CD14-positive monocyte (primary cell): ENCODE measurements at regions not wholly inside any gene's neighbourhood (a gene's known extent, or its start where the extent isn't known, plus 50 kb on each side); places are given as distances from the start of the nearest gene placed in this dataset.
"Not testable (repeated sequence)": the region's sequence is repeated elsewhere in the genome, so short reads cannot be mapped to it uniquely, and the experiment has no call there.

ENCODE experiments used
- DNase-seq, 3 donors: peaks; one replicate each; pipeline ENCODE4 v3.0.0-alpha.2; 2011 to 2022
- H2AFZ ChIP-seq: 2 replicates; pipeline ENCODE4 v1.6.0; 2012; ENCODE audit warnings: mild to moderate bottlenecking, low read depth, low read length, inconsistent platforms; ENCODE audit not compliant: insufficient read depth, poor library complexity, severe bottlenecking
- H3K27ac ChIP-seq, 2 donors: 1 replicate in 1 of 2; 2 replicates in 1 of 2; pipeline ENCODE4 v1.5.1; 2012 to 2013; ENCODE audit warnings: low read length in 2 of 2, control low read depth in 1 of 2, inconsistent platforms in 1 of 2, low read depth in 1 of 2, mild to moderate bottlenecking in 1 of 2
- H3K27me3 ChIP-seq, 2 donors: one replicate each; pipeline versions ENCODE4 v1.6.0 to v1.6.1; 2011 to 2013; ENCODE audit warnings: low read length in 2 of 2; ENCODE audit not compliant: control insufficient read depth in 2 of 2, insufficient read depth in 2 of 2
- H3K36me3 ChIP-seq, 2 donors: replicated peaks in 1 of 2; 1 replicate in 1 of 2; 2 replicates in 1 of 2; pipeline versions ENCODE4 v1.5.1 to v1.6.1; 2012 to 2013; ENCODE audit warnings: low read length in 2 of 2, control low read depth in 1 of 2, inconsistent platforms in 1 of 2, mild to moderate bottlenecking in 1 of 2; ENCODE audit not compliant: insufficient read depth in 2 of 2, control insufficient read depth in 1 of 2
- H3K4me1 ChIP-seq, 2 donors: 1 replicate in 1 of 2; 2 replicates in 1 of 2; pipeline versions ENCODE4 v1.5.1 to v1.6.1; 2012 to 2013; ENCODE audit warnings: low read length in 2 of 2, control low read depth in 1 of 2, inconsistent platforms in 1 of 2, mild to moderate bottlenecking in 1 of 2, moderate library complexity in 1 of 2; ENCODE audit not compliant: insufficient read depth in 2 of 2, control insufficient read depth in 1 of 2
- H3K4me2 ChIP-seq: replicated peaks from 2 replicates; pipeline ENCODE3; 2012; ENCODE audit warnings: low read length, moderate library complexity, mild to moderate bottlenecking; ENCODE audit not compliant: poor library complexity, severe bottlenecking; ENCODE audit errors: extremely low read depth
- H3K4me3 ChIP-seq, 3 experiments: fragments of 200-600 bp in 1 of 3; sonication (generic) in 1 of 3; replicated peaks in 1 of 3; 1 replicate in 2 of 3; 2 replicates in 1 of 3; pipeline ENCODE4 v1.5.1; 2011 to 2013; ENCODE audit warnings: low read length in 3 of 3, mild to moderate bottlenecking in 3 of 3, control low read depth in 2 of 3, low read depth in 2 of 3, inconsistent platforms in 1 of 3, moderate library complexity in 1 of 3
- H3K79me2 ChIP-seq: 2 replicates; pipeline ENCODE4 v1.6.0; 2012; ENCODE audit warnings: mild to moderate bottlenecking, control low read depth, inconsistent platforms, low read length, moderate library complexity; ENCODE audit not compliant: insufficient read depth
- H3K9ac ChIP-seq: 2 replicates; pipeline ENCODE4 v1.6.0; 2017; ENCODE audit warnings: low read length, mild to moderate bottlenecking; ENCODE audit not compliant: insufficient read depth, poor library complexity, severe bottlenecking
- H3K9me3 ChIP-seq, 2 donors: replicated peaks in 1 of 2; 1 replicate in 1 of 2; 2 replicates in 1 of 2; pipeline versions ENCODE4 v1.5.1 to v1.6.1; 2012 to 2013; ENCODE audit warnings: low read length in 2 of 2, control low read depth in 1 of 2; ENCODE audit not compliant: control insufficient read depth in 1 of 2, insufficient read depth in 1 of 2
- H4K20me1 ChIP-seq: 2 replicates; pipeline ENCODE4 v1.6.0; 2012; ENCODE audit warnings: mild to moderate bottlenecking, low read length, control low read depth, moderate library complexity; ENCODE audit not compliant: insufficient read depth
- H3K27ac Mint-ChIP-seq, 7 donors: one replicate each; pipeline ENCODE4 v1.8.0; 2020; ENCODE audit warnings: mild to moderate bottlenecking in 7 of 7, mixed read lengths in 7 of 7, moderate library complexity in 6 of 7, inconsistent platforms in 2 of 7
- H3K27me3 Mint-ChIP-seq, 3 donors: one replicate each; pipeline ENCODE4 v1.8.0; 2021 to 2022; ENCODE audit warnings: low read depth in 3 of 3, mild to moderate bottlenecking in 3 of 3, mixed read lengths in 3 of 3, moderate library complexity in 3 of 3, inconsistent platforms in 1 of 3
- H3K36me3 Mint-ChIP-seq, 2 donors: one replicate each; pipeline ENCODE4 v1.8.0; 2020; ENCODE audit warnings: mixed read lengths in 2 of 2, inconsistent platforms in 1 of 2, mild to moderate bottlenecking in 1 of 2
- H3K4me1 Mint-ChIP-seq: one replicate; pipeline ENCODE4 v1.8.0; 2020; ENCODE audit warnings: mild to moderate bottlenecking, mixed read lengths
- H3K4me3 Mint-ChIP-seq, 2 donors: one replicate each; pipeline ENCODE4 v1.8.0; 2020; ENCODE audit warnings: mild to moderate bottlenecking in 2 of 2, mixed read lengths in 2 of 2, moderate library complexity in 1 of 2
- H3K9me3 Mint-ChIP-seq, 7 donors: one replicate each; pipeline ENCODE4 v1.8.0; 2020 to 2022; ENCODE audit warnings: mixed read lengths in 7 of 7, mild to moderate bottlenecking in 6 of 7, moderate library complexity in 6 of 7, inconsistent platforms in 2 of 7
- WGBS: methylation state at CpG from one replicate; pipeline ENCODE4 v1.1.5; 2013; ENCODE audit warnings: missing lambda C conversion rate; ENCODE audit not compliant: insufficient coverage; 5-methylcytosine and 5-hydroxymethylcytosine counted together
- intact Hi-C, 2 donors: fragments of 100-400 bp; cut with micrococcal nuclease; formaldehyde crosslinking; loops; one replicate each; pipeline versions ENCODE4 v1.15.0 to v1.15.1; 2023

- WGBS: 83% methylated on average over 4 of the region's 18 CpGs
- not testable (repeated sequence) for H3K36me3 ChIP-seq
Observed at GRCh38 chr2:111577154-111577885, 306.7 kb downstream of the ANAPC1 start.

GRCh38 chr2:111579500-111580134, 304.4 kb downstream of the ANAPC1 start:
- H3K4me1 Mint-ChIP-seq, H3K4me3 Mint-ChIP-seq, H3K9ac ChIP-seq, H2AFZ ChIP-seq, H4K20me1 ChIP-seq, H3K36me3 ChIP-seq, H3K27me3 Mint-ChIP-seq, H3K4me1 ChIP-seq, H3K27ac ChIP-seq, H3K4me3 ChIP-seq, DNase-seq, H3K27me3 ChIP-seq, H3K9me3 Mint-ChIP-seq, intact Hi-C loops, H3K9me3 ChIP-seq, H3K79me2 ChIP-seq, H3K4me2 ChIP-seq, H3K27ac Mint-ChIP-seq, H3K36me3 Mint-ChIP-seq: not testable (repeated sequence)
- 94% methylated on average over 3 of the region's 10 CpGs for WGBS

More at GRCh38 chr2:111577154-111577885, 306.7 kb downstream of the ANAPC1 start:
- H3K9me3 ChIP-seq, H3K36me3 Mint-ChIP-seq, H3K4me3 ChIP-seq, H2AFZ ChIP-seq, H4K20me1 ChIP-seq, H3K4me1 Mint-ChIP-seq, H3K79me2 ChIP-seq, H3K9me3 Mint-ChIP-seq, H3K9ac ChIP-seq, H3K4me3 Mint-ChIP-seq, DNase-seq, H3K27me3 Mint-ChIP-seq, H3K27me3 ChIP-seq, H3K4me2 ChIP-seq, intact Hi-C loops, H3K27ac ChIP-seq, H3K4me1 ChIP-seq, H3K27ac Mint-ChIP-seq: not testable (repeated sequence)

GRCh38 chr2:111580616-111581015, 303.4 kb downstream of the ANAPC1 start:
- H3K79me2 ChIP-seq, H3K27ac Mint-ChIP-seq, H3K9me3 ChIP-seq, H3K36me3 Mint-ChIP-seq, H3K9ac ChIP-seq, H3K4me1 Mint-ChIP-seq, intact Hi-C loops, DNase-seq, H3K4me2 ChIP-seq, H3K27me3 Mint-ChIP-seq, H3K27me3 ChIP-seq, H3K36me3 ChIP-seq, H3K4me3 ChIP-seq, H4K20me1 ChIP-seq, H3K4me1 ChIP-seq, H2AFZ ChIP-seq, H3K9me3 Mint-ChIP-seq, H3K27ac ChIP-seq, H3K4me3 Mint-ChIP-seq: not testable (repeated sequence)
- WGBS: no CpG with 5 or more reads among the region's 6 CpGs

GRCh38 chr2:111582090-111582489, 301.9 kb downstream of the ANAPC1 start:
- H3K4me3 ChIP-seq, H3K4me1 ChIP-seq, H3K9ac ChIP-seq, H3K4me2 ChIP-seq, H3K36me3 Mint-ChIP-seq, H3K9me3 ChIP-seq, H2AFZ ChIP-seq, H3K9me3 Mint-ChIP-seq, H4K20me1 ChIP-seq, H3K27ac Mint-ChIP-seq, H3K4me1 Mint-ChIP-seq, intact Hi-C loops, H3K27ac ChIP-seq, H3K4me3 Mint-ChIP-seq, H3K36me3 ChIP-seq, DNase-seq, H3K27me3 ChIP-seq, H3K27me3 Mint-ChIP-seq, H3K79me2 ChIP-seq: not testable (repeated sequence)
- 80% methylated on average over 5 of the region's 6 CpGs for WGBS
